Endothelial cell (in vitro differentiated cells): ENCODE measurements at regions not wholly inside any gene's neighbourhood (a gene's known extent, or its start where the extent isn't known, plus 50 kb on each side); places are given as distances from the start of the nearest gene placed in this dataset.

Experiments used
- DNase-seq: peaks from one replicate; pipeline ENCODE4 v3.0.0; 2021; ENCODE audit warnings: low spot score
- H3K27ac Mint-ChIP-seq: one replicate; pipeline ENCODE4 v1.8.0; 2021; ENCODE audit warnings: mixed read lengths, inconsistent platforms; ENCODE audit not compliant: unreplicated experiment
- H3K27me3 Mint-ChIP-seq: one replicate; pipeline ENCODE4 v1.8.0; 2021; ENCODE audit warnings: mild to moderate bottlenecking, moderate library complexity, mixed read lengths, inconsistent platforms; ENCODE audit not compliant: unreplicated experiment
- H3K36me3 Mint-ChIP-seq: one replicate; pipeline ENCODE4 v1.8.0; 2021; ENCODE audit warnings: mild to moderate bottlenecking, low read depth, mixed read lengths, inconsistent platforms; ENCODE audit not compliant: unreplicated experiment
- H3K4me1 Mint-ChIP-seq: one replicate; pipeline ENCODE4 v1.8.0; 2021; ENCODE audit warnings: mild to moderate bottlenecking, mixed read lengths, inconsistent platforms; ENCODE audit not compliant: unreplicated experiment
- H3K4me3 Mint-ChIP-seq: one replicate; pipeline ENCODE4 v1.8.0; 2021; ENCODE audit warnings: mild to moderate bottlenecking, mixed read lengths, inconsistent platforms; ENCODE audit not compliant: unreplicated experiment
- H3K9me3 Mint-ChIP-seq: one replicate; pipeline ENCODE4 v1.8.0; 2021; ENCODE audit warnings: mixed read lengths, inconsistent platforms; ENCODE audit not compliant: unreplicated experiment
- TF ChIP-seq, protein P1 (sequence below): fragments of 200-600 bp; sonication (generic); IDR thresholded peaks from one replicate; pipeline ENCODE4 v1.5.0; 2021; ENCODE audit warnings: antibody characterized with exemption; ENCODE audit not compliant: unreplicated experiment

DNA sequence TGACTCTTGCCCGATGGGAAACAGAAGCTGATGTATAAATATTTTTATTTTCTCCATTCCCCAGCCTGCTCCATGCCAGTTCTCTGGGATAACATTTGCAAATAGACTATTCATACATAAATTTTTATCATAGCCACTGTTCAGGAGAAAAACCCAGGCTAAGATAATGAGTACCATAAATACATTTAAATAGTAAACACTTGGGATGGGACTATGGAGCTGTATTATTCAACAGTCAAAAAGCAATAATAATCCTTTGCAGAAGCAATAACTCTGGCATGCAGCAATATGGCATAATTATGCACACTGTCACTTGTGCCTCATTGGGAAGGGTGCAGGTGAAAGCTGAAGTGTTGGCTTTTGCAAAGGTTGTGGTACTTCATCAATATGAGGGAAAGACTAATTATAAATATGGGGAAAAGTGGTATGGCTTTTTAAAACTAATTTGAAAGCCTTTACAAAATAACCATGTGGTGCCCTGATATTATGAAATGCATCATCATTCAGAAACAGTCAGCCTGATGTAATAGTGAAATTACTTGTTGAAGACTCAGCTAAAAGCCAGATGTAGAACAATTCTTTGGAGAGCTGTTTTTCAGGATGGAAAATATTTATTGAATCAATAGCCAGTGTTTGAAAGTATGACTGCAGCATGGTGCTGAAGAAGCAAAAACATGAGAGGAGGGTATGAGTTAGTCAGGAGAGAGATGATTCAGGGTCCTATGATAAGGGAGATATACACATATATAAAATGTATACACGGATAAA is 2476.7 kb downstream of the PCDH9 start:
- Mint-ChIP-seq H3K27ac (no peak overlapping the region), H3K9me3 (no peaks in the 10 kb centered on the region), H3K4me1 (no peaks in the 10 kb centered on the region), H3K27me3 (no peaks in the 10 kb centered on the region), H3K4me3 (no peak overlapping the region), H3K36me3 (no peaks in the 10 kb centered on the region)
- TF ChIP-seq, protein P1, sequence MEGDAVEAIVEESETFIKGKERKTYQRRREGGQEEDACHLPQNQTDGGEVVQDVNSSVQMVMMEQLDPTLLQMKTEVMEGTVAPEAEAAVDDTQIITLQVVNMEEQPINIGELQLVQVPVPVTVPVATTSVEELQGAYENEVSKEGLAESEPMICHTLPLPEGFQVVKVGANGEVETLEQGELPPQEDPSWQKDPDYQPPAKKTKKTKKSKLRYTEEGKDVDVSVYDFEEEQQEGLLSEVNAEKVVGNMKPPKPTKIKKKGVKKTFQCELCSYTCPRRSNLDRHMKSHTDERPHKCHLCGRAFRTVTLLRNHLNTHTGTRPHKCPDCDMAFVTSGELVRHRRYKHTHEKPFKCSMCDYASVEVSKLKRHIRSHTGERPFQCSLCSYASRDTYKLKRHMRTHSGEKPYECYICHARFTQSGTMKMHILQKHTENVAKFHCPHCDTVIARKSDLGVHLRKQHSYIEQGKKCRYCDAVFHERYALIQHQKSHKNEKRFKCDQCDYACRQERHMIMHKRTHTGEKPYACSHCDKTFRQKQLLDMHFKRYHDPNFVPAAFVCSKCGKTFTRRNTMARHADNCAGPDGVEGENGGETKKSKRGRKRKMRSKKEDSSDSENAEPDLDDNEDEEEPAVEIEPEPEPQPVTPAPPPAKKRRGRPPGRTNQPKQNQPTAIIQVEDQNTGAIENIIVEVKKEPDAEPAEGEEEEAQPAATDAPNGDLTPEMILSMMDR, result no peak
- no peak for DNase-seq

DNA sequence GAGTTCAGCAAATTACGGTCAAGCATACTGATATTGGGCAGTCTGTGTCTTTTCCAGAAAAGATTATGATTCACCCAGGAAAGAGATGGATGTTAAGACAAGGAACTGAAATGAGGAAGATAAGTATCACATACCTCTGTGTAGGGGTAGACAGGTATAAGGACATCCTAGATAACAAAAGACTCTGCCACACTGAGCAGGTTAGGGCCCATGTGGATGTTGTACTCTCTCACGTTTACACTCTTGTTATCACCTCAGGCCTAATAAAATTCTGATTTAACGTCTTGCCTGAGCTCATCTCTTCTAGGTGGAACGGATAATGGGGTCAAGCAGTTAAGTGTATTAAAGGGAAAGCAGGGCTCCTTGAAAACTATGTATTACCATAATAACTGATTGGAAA is 2480.8 kb downstream of the PCDH9 start:
- H3K9me3 Mint-ChIP-seq, result no peaks in the 10 kb centered on the region
- no peak for DNase-seq
- H3K36me3 Mint-ChIP-seq, result no peaks in the 10 kb centered on the region
- H3K4me3 Mint-ChIP-seq, result no peak overlapping the region
- H3K27me3 Mint-ChIP-seq, result no peaks in the 10 kb centered on the region
- TF ChIP-seq, protein P1, result no peak
- H3K27ac Mint-ChIP-seq, result no peak overlapping the region
- no peaks in the 10 kb centered on the region for H3K4me1 Mint-ChIP-seq

DNA sequence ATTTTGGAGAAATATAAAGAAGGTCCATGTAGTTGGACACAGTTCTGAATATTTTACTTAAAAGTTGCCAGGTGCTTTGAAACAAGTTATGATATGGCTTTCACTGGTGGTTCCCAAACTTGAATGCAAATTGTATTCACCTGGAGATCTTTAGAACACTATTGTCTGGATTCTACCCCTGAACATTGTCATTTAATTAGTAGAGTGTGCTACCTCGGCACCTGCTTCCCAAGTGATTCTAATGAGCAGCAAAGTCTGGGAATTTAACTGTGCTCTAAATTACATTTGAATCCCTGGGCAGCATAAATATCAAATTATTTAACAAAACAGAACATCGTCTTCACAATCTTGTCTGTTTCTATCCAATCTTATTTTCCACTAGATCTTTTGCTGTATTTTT is 2483.3 kb downstream of the PCDH9 start:
- H3K9me3 Mint-ChIP-seq, result no peaks in the 10 kb centered on the region
- no peaks in the 10 kb centered on the region for H3K36me3 Mint-ChIP-seq
- no peak overlapping the region for H3K4me3 Mint-ChIP-seq
- no peak overlapping the region for H3K27ac Mint-ChIP-seq
- no peak for DNase-seq
- no peaks in the 10 kb centered on the region for H3K27me3 Mint-ChIP-seq
- H3K4me1 Mint-ChIP-seq, result no peaks in the 10 kb centered on the region
- TF ChIP-seq, protein P1, result no peak

DNA sequence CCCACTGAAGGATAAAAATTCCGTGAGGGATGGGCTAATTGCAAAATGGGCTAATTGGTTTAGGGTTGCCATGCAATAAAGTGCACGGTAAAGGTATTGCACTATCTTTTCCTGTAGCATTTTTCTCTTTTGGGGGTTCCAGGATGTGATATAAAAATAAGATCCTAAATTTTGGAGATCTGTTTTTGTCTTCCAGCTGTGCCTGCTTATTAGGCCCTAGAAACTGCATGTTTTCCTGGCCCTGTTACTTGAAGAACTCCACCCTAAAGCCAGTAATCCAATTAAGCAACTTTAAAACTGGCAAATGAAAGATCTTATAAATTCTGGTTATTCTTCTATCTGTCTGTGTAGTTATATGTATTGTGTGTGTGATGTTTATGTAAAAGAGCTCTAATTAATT is 2489.6 kb downstream of the PCDH9 start:
- TF ChIP-seq, protein P1, result no peak
- no peaks in the 10 kb centered on the region for H3K27me3 Mint-ChIP-seq
- no peak for DNase-seq
- no peak overlapping the region for H3K27ac Mint-ChIP-seq
- no peak overlapping the region for H3K4me3 Mint-ChIP-seq
- H3K4me1 Mint-ChIP-seq, result no peaks in the 10 kb centered on the region
- peaks cover 5% of the 10 kb centered on the region for H3K9me3 Mint-ChIP-seq
- H3K36me3 Mint-ChIP-seq, result peaks cover 4% of the 10 kb centered on the region

DNA sequence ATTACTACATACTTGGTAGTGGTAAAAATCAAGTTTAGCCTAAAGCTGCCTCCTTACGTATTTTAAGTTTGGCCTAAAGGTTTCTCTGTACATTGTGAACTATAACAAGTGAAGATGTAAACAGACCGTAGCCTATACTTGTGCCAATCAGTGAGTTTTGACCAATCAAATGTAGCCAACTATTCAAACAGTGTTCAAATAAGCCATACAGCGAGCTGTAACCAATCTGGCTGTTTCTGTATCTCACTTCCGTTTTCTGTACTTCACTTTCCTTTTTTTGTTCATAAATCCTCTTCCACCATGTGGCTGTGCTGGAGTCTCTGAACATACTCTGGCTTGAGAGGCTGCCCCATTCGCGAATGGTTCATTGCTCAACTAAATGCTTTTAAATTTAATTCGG is 2504.6 kb downstream of the PCDH9 start:
- no peak for DNase-seq
- Mint-ChIP-seq H3K4me3 (no peak overlapping the region), H3K27ac (no peak overlapping the region), H3K4me1 (peaks cover 23% of the 10 kb centered on the region), H3K27me3 (no peaks in the 10 kb centered on the region), H3K36me3 (no peaks in the 10 kb centered on the region), H3K9me3 (no peaks in the 10 kb centered on the region)
- TF ChIP-seq, protein P1, result no peak
